Neuronal stem cell (in vitro differentiated cells): ENCODE measurements at regions not wholly inside any gene's neighbourhood (a gene's known extent, or its start where the extent isn't known, plus 50 kb on each side); places are given as distances from the start of the nearest gene placed in this dataset.

ENCODE experiments used
- DNase-seq: peaks from one replicate; pipeline ENCODE4 v3.0.0-alpha.2; 2013; ENCODE audit warnings: low spot score
- H2AFZ ChIP-seq: one replicate; pipeline ENCODE4 v1.6.1; 2013; ENCODE audit warnings: mild to moderate bottlenecking, low read length, inconsistent platforms
- H2AK5ac ChIP-seq: 2 replicates; pipeline ENCODE4 v1.6.1; 2013; ENCODE audit warnings: low read depth, mild to moderate bottlenecking, inconsistent platforms, low read length, moderate library complexity, mixed read lengths
- H2BK120ac ChIP-seq: 2 replicates; pipeline ENCODE4 v1.6.1; 2013; ENCODE audit warnings: low read depth, mild to moderate bottlenecking, inconsistent platforms, low read length, moderate library complexity, mixed read lengths
- H2BK12ac ChIP-seq: one replicate; pipeline ENCODE4 v1.6.1; 2013; ENCODE audit warnings: low read length, inconsistent platforms
- H2BK15ac ChIP-seq: 2 replicates; pipeline ENCODE4 v1.6.1; 2013; ENCODE audit warnings: mild to moderate bottlenecking, low read length, inconsistent platforms, mixed read lengths
- H2BK5ac ChIP-seq: one replicate; pipeline ENCODE4 v1.6.1; 2013; ENCODE audit warnings: inconsistent platforms, mild to moderate bottlenecking, low read length, moderate library complexity
- H3K14ac ChIP-seq: one replicate; pipeline ENCODE4 v1.6.1; 2013; ENCODE audit warnings: low read length, inconsistent platforms
- H3K18ac ChIP-seq: 2 replicates; pipeline ENCODE4 v1.6.1; 2013; ENCODE audit warnings: low read length, inconsistent platforms
- H3K23ac ChIP-seq: 2 replicates; pipeline ENCODE4 v1.6.1; 2013; ENCODE audit warnings: low read depth, mild to moderate bottlenecking, mixed read lengths, low read length, inconsistent platforms; ENCODE audit not compliant: poor library complexity
- H3K27ac ChIP-seq: replicated peaks from 3 replicates; pipeline ENCODE4 v1.5.1; 2013; ENCODE audit warnings: low read length, inconsistent platforms
- H3K27me3 ChIP-seq, 3 experiments: 2 replicates each; pipeline ENCODE4 v1.6.1; 2013; ENCODE audit warnings: low read length in 3 of 3, mild to moderate bottlenecking in 2 of 3, inconsistent platforms in 1 of 3, low read depth in 1 of 3, mixed read lengths in 1 of 3, moderate library complexity in 1 of 3; ENCODE audit not compliant: control insufficient read depth in 3 of 3, insufficient read depth in 3 of 3
- H3K36me3 ChIP-seq, 2 donors: replicated peaks in 1 of 2; 2 replicates each; pipeline ENCODE4 v1.6.1; 2013; ENCODE audit warnings: low read length in 2 of 2; ENCODE audit not compliant: control insufficient read depth in 2 of 2, insufficient read depth in 2 of 2
- H3K4ac ChIP-seq: 2 replicates; pipeline ENCODE4 v1.6.1; 2013; ENCODE audit warnings: inconsistent platforms, mild to moderate bottlenecking, low read length, moderate library complexity
- H3K4me1 ChIP-seq, 2 donors: 1 replicate in 1 of 2; 2 replicates in 1 of 2; pipeline ENCODE4 v1.6.1; 2013; ENCODE audit warnings: low read length in 2 of 2, low read depth in 1 of 2; ENCODE audit not compliant: control insufficient read depth in 2 of 2, insufficient read depth in 1 of 2
- H3K4me2 ChIP-seq: one replicate; pipeline ENCODE4 v1.6.1; 2013; ENCODE audit warnings: mild to moderate bottlenecking, low read length, inconsistent platforms; ENCODE audit not compliant: insufficient read depth, poor library complexity, severe bottlenecking
- H3K4me3 ChIP-seq, 2 donors: 2 replicates each; pipeline ENCODE4 v1.5.1; 2013; ENCODE audit warnings: low read length in 2 of 2, mild to moderate bottlenecking in 2 of 2, inconsistent platforms in 1 of 2, moderate library complexity in 1 of 2
- H3K79me1 ChIP-seq: one replicate; pipeline ENCODE4 v1.6.1; 2013; ENCODE audit warnings: low read depth, mild to moderate bottlenecking, inconsistent platforms, low read length, moderate library complexity
- H3K9ac ChIP-seq: one replicate; pipeline ENCODE4 v1.6.1; 2013; ENCODE audit warnings: mild to moderate bottlenecking, low read depth, low read length, inconsistent platforms; ENCODE audit not compliant: poor library complexity
- H3K9me3 ChIP-seq, 2 donors: replicated peaks in 1 of 2; 2 replicates each; pipeline versions ENCODE3 to v1.6.1; 2013; ENCODE audit warnings: low read length in 2 of 2, mild to moderate bottlenecking in 2 of 2, inconsistent platforms in 1 of 2, low read depth in 1 of 2, mixed read lengths in 1 of 2, moderate library complexity in 1 of 2; ENCODE audit not compliant: control insufficient read depth in 2 of 2, insufficient read depth in 1 of 2
- H4K8ac ChIP-seq: one replicate; pipeline ENCODE4 v1.6.1; 2013; ENCODE audit warnings: low read depth, mild to moderate bottlenecking, inconsistent platforms, low read length, moderate library complexity
- H4K91ac ChIP-seq: one replicate; pipeline ENCODE4 v1.6.1; 2013; ENCODE audit warnings: low read length, low read depth, mild to moderate bottlenecking, inconsistent platforms; ENCODE audit not compliant: poor library complexity
- WGBS, 2 donors: extraction: QIAGEN DNeasy Blood & Tissue Kit; methylation state at CpG; one replicate each; pipeline ENCODE4 v1.1.7; 2013; ENCODE audit warnings: missing lambda C conversion rate in 2 of 2, mixed read lengths in 1 of 2; ENCODE audit not compliant: insufficient read length in 2 of 2, insufficient replicate concordance in 1 of 2; ENCODE audit errors: extremely low coverage in 2 of 2; 5-methylcytosine and 5-hydroxymethylcytosine counted together

DNA sequence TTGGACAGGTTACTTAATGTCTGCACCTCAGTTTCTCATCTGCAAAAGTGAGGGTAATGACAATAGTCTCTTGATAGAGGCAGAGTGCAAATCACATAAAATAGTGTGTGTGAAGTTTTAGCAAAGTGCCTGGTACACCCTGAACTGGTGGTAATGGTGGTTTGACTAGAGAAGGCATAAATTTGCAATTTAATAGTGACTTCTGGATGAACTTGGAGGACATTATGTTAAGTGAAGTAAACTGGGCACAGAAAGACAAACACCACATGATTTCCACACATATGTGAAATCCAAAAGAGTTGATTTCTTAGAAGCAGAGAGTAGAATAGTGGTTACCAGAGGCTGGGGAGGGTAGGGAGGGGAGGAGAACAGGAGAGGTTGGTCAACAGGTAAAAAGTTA, 54.8 kb upstream of the FUT8 start:
- Histone ChIP-seq H3K4me1 (peaks cover 0 to 3% of the 10 kb centered on the region in 2 donors), H2BK120ac (no peak overlapping the region), H3K27ac (no peak overlapping the region), H2BK5ac (no peak overlapping the region), H2BK15ac (no peak overlapping the region), H4K91ac (no peak overlapping the region), H3K18ac (no peak overlapping the region), H3K79me1 (no peaks in the 10 kb centered on the region), H2AK5ac (no peak overlapping the region), H3K4me3 (no peak overlapping the region), H3K9ac (no peak overlapping the region), H2BK12ac (no peak overlapping the region), H3K14ac (no peak overlapping the region), H3K9me3 (no peaks in the 10 kb centered on the region), H2AFZ (no peak overlapping the region), H3K23ac (no peak overlapping the region), H3K4ac (no peak overlapping the region), H4K8ac (no peak overlapping the region), H3K27me3 (no peaks in the 10 kb centered on the region), H3K36me3 (no peaks in the 10 kb centered on the region), H3K4me2 (no peak overlapping the region)
- no peak for DNase-seq

DNA sequence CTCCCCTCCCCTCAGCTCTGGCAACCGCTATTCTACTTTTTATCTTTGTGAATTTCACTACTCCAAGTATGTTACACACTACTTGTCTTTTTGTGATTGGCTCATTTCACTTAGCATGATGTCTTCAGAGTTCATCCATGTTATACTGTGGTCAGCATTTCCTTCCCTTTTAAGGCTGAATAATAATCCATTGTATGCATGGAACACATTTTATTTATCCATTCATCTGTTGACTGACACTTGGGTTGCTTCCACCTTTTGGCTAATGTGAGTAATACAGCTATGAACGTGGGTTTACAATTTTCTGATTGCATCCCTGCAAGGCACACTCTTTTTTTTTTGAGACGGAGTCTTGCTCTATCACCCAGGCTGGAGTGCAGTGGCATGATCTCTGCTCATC, 53.0 kb upstream of the FUT8 start:
- no peak overlapping the region for H3K14ac ChIP-seq
- no peak overlapping the region for H3K4ac ChIP-seq
- no peak overlapping the region for H3K18ac ChIP-seq
- H4K91ac ChIP-seq, result no peak overlapping the region
- H4K8ac ChIP-seq, result no peak overlapping the region
- H2BK120ac ChIP-seq, result no peak overlapping the region
- H3K27ac ChIP-seq, result no peak overlapping the region
- no peaks in the 10 kb centered on the region for H3K79me1 ChIP-seq
- no CpG with 5 or more reads among the region's 3 CpGs for WGBS, 2 donors
- H3K4me2 ChIP-seq, result no peak overlapping the region
- H3K9me3 ChIP-seq, result no peaks in the 10 kb centered on the region
- no peak overlapping the region for H2AFZ ChIP-seq
- no peak overlapping the region for H3K4me3 ChIP-seq
- H2BK5ac ChIP-seq, result no peak overlapping the region
- no peak overlapping the region for H2AK5ac ChIP-seq
- no peaks in the 10 kb centered on the region for H3K27me3 ChIP-seq
- no peak overlapping the region for H3K9ac ChIP-seq
- no peak overlapping the region for H2BK12ac ChIP-seq
- H3K36me3 ChIP-seq, result no peaks in the 10 kb centered on the region
- H3K23ac ChIP-seq, result no peak overlapping the region
- no peak for DNase-seq
- H3K4me1 ChIP-seq, result peaks cover 0 to 3% of the 10 kb centered on the region in 2 donors
- H2BK15ac ChIP-seq, result no peak overlapping the region

DNA sequence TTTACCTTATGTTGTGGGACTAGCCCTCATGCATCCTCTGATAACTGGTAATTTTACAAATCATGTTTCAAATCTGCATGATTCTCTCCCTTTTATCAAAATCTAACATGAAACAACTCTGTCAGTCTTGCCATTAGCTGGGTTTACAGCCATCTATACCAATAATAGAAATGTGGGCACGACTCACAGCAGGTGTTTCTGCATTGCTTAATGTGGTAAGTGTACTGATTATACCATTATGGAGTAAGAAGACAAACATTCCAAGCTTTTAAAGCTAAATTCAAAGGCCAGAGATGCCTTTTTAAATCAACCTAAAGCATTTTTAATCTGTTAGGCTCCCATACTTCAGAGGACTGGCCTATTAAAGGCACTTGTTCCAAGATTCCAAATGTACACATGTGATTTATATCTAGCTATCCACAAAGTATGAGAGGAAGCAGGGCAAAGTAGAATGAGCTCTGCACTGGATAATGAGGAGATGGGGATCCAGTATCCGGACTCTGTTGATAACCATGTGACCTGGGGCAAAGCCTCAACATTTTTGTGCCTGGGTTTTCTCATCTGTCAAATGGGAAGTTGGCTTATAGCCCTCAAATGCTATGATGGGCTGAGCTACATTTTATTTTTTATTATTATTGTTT, 52.3 kb upstream of the FUT8 start:
- Histone ChIP-seq H2AFZ (no peak overlapping the region), H3K14ac (no peak overlapping the region), H4K91ac (no peak overlapping the region), H3K18ac (no peak overlapping the region), H3K9ac (no peak overlapping the region), H2BK120ac (no peak overlapping the region), H2AK5ac (no peak overlapping the region), H3K4me3 (no peak overlapping the region), H2BK5ac (no peak overlapping the region), H3K79me1 (no peaks in the 10 kb centered on the region), H3K4me1 (peaks cover 0 to 3% of the 10 kb centered on the region in 2 donors), H3K9me3 (no peaks in the 10 kb centered on the region), H2BK15ac (no peak overlapping the region), H3K4ac (no peak overlapping the region), H3K36me3 (no peaks in the 10 kb centered on the region), H3K4me2 (no peak overlapping the region), H4K8ac (no peak overlapping the region), H3K27ac (no peak overlapping the region), H3K27me3 (no peaks in the 10 kb centered on the region), H2BK12ac (no peak overlapping the region), H3K23ac (no peak overlapping the region)
- WGBS, 2 donors, result no CpG with 5 or more reads among the region's 2 CpGs
- no peak for DNase-seq

DNA sequence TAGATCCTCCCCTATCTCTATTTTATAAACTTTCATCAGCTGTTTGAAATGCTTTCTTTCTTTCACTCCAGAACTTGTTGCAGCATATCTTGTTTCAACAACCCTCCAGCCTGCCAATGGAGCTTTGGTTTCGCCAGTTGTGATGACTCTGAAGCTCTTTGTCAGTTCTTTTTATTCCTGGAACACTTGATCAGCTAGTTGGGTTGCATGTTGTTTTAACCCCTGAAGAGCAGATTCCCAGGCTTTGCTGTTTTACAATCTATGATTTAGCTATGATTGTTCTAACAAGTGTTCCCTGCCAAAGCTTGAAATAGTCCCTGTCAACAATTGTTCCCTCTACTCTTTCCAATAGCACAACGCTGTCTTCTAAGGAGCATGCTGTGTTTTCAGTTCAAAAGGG, 50.6 kb upstream of the FUT8 start:
- Histone ChIP-seq H3K9ac (no peak overlapping the region), H3K4me3 (no peak overlapping the region), H3K36me3 (no peaks in the 10 kb centered on the region), H4K8ac (no peak overlapping the region), H2BK120ac (no peak overlapping the region), H3K18ac (no peak overlapping the region), H2AK5ac (no peak overlapping the region), H2BK15ac (no peak overlapping the region), H3K4me1 (peaks cover 0 to 3% of the 10 kb centered on the region in 2 donors), H4K91ac (no peak overlapping the region), H3K27ac (no peak overlapping the region), H3K9me3 (no peaks in the 10 kb centered on the region), H2BK12ac (no peak overlapping the region), H3K4me2 (no peak overlapping the region), H3K4ac (no peak overlapping the region), H3K23ac (no peak overlapping the region), H3K14ac (no peak overlapping the region), H2BK5ac (no peak overlapping the region), H2AFZ (no peak overlapping the region), H3K27me3 (no peaks in the 10 kb centered on the region), H3K79me1 (no peaks in the 10 kb centered on the region)
- DNase-seq, result no peak
- no CpG with 5 or more reads among the region's 2 CpGs for WGBS, 2 donors
